GM21423 (cell line): ENCODE measurements at regions not wholly inside any gene's neighbourhood (a gene's known extent, or its start where the extent isn't known, plus 50 kb on each side); places are given as distances from the start of the nearest gene placed in this dataset.
A peak's percentile ranks its signal among the peaks of the same experiment; 100 is the strongest.
"Not testable (repeated sequence)": the region's sequence is repeated elsewhere in the genome, so short reads cannot be mapped to it uniquely, and the experiment has no call there.

Experiments
- ATAC-seq: cut with Tn5 transposase; IDR thresholded peaks from one replicate; pipeline ENCODE4 v1.9.1; 2021; ENCODE audit warnings: mild to moderate bottlenecking, moderate library complexity; ENCODE audit not compliant: unreplicated experiment

- no peak for ATAC-seq
These were observed 108.4 kb upstream of the ATXN3L start for GRCh38 chrX:13428053-13428786.

GRCh38 chrX:13427441-13428052, 107.7 kb upstream of the ATXN3L start:
- no peak for ATAC-seq

GRCh38 chrX:13420545-13421183, 100.8 kb upstream of the ATXN3L start:
- peak; percentile 45 for ATAC-seq

- ATAC-seq = no peak
These were observed 100.1 kb upstream of the ATXN3L start for GRCh38 chrX:13419918-13420317.

GRCh38 chrX:13419276-13419675, 99.4 kb upstream of the ATXN3L start:
- ATAC-seq = no peak

- ATAC-seq = no peak
These were observed 98.6 kb upstream of the ATXN3L start for GRCh38 chrX:13418126-13419097.

GRCh38 chrX:13415509-13415908, 95.7 kb upstream of the ATXN3L start:
- ATAC-seq = no peak

- ATAC-seq = no peak
These were observed 94.3 kb upstream of the ATXN3L start for GRCh38 chrX:13414006-13414647.

GRCh38 chrX:13412208-13412600, 92.4 kb upstream of the ATXN3L start:
- no peak for ATAC-seq

- ATAC-seq = no peak
These were observed 91.8 kb upstream of the ATXN3L start for GRCh38 chrX:13411496-13412207.

- not testable (repeated sequence) for ATAC-seq
These were observed 88.7 kb upstream of the ATXN3L start for GRCh38 chrX:13408599-13408998.

GRCh38 chrX:13404777-13405176, 84.9 kb upstream of the ATXN3L start:
- ATAC-seq = not testable (repeated sequence)

GRCh38 chrX:13404364-13404763, 84.5 kb upstream of the ATXN3L start:
- no peak for ATAC-seq

- no peak for ATAC-seq
These were observed 81.9 kb upstream of the ATXN3L start for GRCh38 chrX:13401724-13402123.

GRCh38 chrX:13398839-13399238, 79.0 kb upstream of the ATXN3L start:
- no peak for ATAC-seq

GRCh38 chrX:13397878-13398818, 78.3 kb upstream of the ATXN3L start:
- no peak for ATAC-seq

GRCh38 chrX:13396924-13397323, 77.1 kb upstream of the ATXN3L start:
- ATAC-seq = no peak

- ATAC-seq = no peak
These were observed 69.6 kb upstream of the ATXN3L start for GRCh38 chrX:13389501-13389900.
